Tibial artery (tissue), 4 donors: ENCODE measurements at regions not wholly inside any gene's neighbourhood (a gene's known extent, or its start where the extent isn't known, plus 50 kb on each side); places are given as distances from the start of the nearest gene placed in this dataset.

Experiments used
- DNase-seq, 2 donors: peaks; one replicate each; pipeline ENCODE4 v3.0.0-alpha.2; 2019
- H3K27ac ChIP-seq, 2 donors: fragments of 200-600 bp; sonication (generic) in 1 of 2; 1 replicate in 1 of 2; 2 replicates in 1 of 2; pipeline ENCODE4 v1.5.1; 2018 to 2019; ENCODE audit warnings: mild to moderate bottlenecking in 1 of 2
- H3K27me3 ChIP-seq, 2 donors: fragments of 200-600 bp; sonication (generic) in 1 of 2; one replicate each; pipeline versions ENCODE4 v1.5.1 to v1.6.0; 2016 to 2019
- H3K36me3 ChIP-seq, 3 donors: fragments of 200-600 bp; sonication (generic) in 2 of 3; one replicate each; pipeline ENCODE4 v1.5.1; 2016 to 2019; ENCODE audit warnings: mild to moderate bottlenecking in 2 of 3
- H3K4me1 ChIP-seq, 4 donors: fragments of 200-600 bp; sonication (generic) in 2 of 4; 1 replicate in 3 of 4; 2 replicates in 1 of 4; pipeline ENCODE4 v1.5.1; 2016 to 2019
- H3K4me3 ChIP-seq, 2 donors: fragments of 200-600 bp; sonication (generic) in 1 of 2; 1 replicate in 1 of 2; 2 replicates in 1 of 2; pipeline ENCODE4 v1.5.1; 2018 to 2019; ENCODE audit warnings: mild to moderate bottlenecking in 2 of 2
- H3K9me3 ChIP-seq, 3 donors: fragments of 200-600 bp; sonication (generic) in 1 of 3; one replicate each; pipeline ENCODE4 v1.5.1; 2016 to 2019
- CTCF ChIP-seq, 2 experiments: fragments of 200-600 bp in 1 of 2; fragments of 450-650 bp in 1 of 2; IDR thresholded peaks; one replicate each; pipeline ENCODE4 v1.5.1; 2017 to 2019; ENCODE audit warnings: antibody characterized with exemption in 2 of 2, mild to moderate bottlenecking in 1 of 2, moderate library complexity in 1 of 2
- intact Hi-C: fragments of 100-400 bp; cut with DNase I; formaldehyde crosslinking; loops from one replicate; pipeline ENCODE4 v1.15.0; 2023; ENCODE audit warnings: low total_unique reads

GRCh38 chr11:10629411-10630002 lies 61.0 kb upstream of the LYVE1 start:
- peaks cover 0 to 49% (median 32%) of the 10 kb centered on the region in 4 donors for H3K4me1 ChIP-seq
- intact Hi-C loops = no loop called here
- peaks cover 59 to 71% (median 60%) of the 10 kb centered on the region in 3 donors for H3K36me3 ChIP-seq
- H3K27ac ChIP-seq = peak overlapping the region; percentile 89
- no peak for TF ChIP-seq CTCF (IDR thresholded peaks at IDR 0.05)
- no peak overlapping the region for H3K4me3 ChIP-seq
- no peaks in the 10 kb centered on the region for H3K27me3 ChIP-seq
- no peaks in the 10 kb centered on the region for H3K9me3 ChIP-seq
- no peak for DNase-seq

- H3K27ac ChIP-seq = peak overlapping the region; percentile 89
Measured at GRCh38 chr11:10628508-10629236, 60.2 kb upstream of the LYVE1 start.

GRCh38 chr11:10627816-10628215 lies 59.4 kb upstream of the LYVE1 start:
- Histone ChIP-seq H3K27me3 (no peaks in the 10 kb centered on the region), H3K9me3 (no peaks in the 10 kb centered on the region), H3K4me3 (no peak overlapping the region), H3K27ac (peak overlapping the region; percentile 89), H3K4me1 (peaks cover 0 to 66% (median 48%) of the 10 kb centered on the region in 4 donors), H3K36me3 (peaks cover 60 to 69% (median 67%) of the 10 kb centered on the region in 3 donors)
- intact Hi-C loops = no loop called here
- TF ChIP-seq CTCF (IDR thresholded peaks at IDR 0.05) = no peak
- DNase-seq = no peak

More at GRCh38 chr11:10628508-10629236, 60.2 kb upstream of the LYVE1 start:
- no peak for TF ChIP-seq CTCF (IDR thresholded peaks at IDR 0.05)
- no peaks in the 10 kb centered on the region for H3K27me3 ChIP-seq
- peaks cover 0 to 58% (median 40%) of the 10 kb centered on the region in 4 donors for H3K4me1 ChIP-seq
- peaks cover 56 to 68% (median 64%) of the 10 kb centered on the region in 3 donors for H3K36me3 ChIP-seq
- intact Hi-C loops = no loop called here
- no peaks in the 10 kb centered on the region for H3K9me3 ChIP-seq
- no peak for DNase-seq
- H3K4me3 ChIP-seq = no peak overlapping the region

- Histone ChIP-seq H3K4me3 (no peak overlapping the region), H3K27me3 (no peaks in the 10 kb centered on the region), H3K27ac (peak overlapping the region; percentile 89), H3K4me1 (peaks cover 0 to 67% (median 48%) of the 10 kb centered on the region in 4 donors), H3K9me3 (no peaks in the 10 kb centered on the region), H3K36me3 (peaks cover 64 to 75% (median 68%) of the 10 kb centered on the region in 3 donors)
- intact Hi-C loops = no loop called here
- no peak for DNase-seq
- no peak for TF ChIP-seq CTCF (IDR thresholded peaks at IDR 0.05)
Measured at GRCh38 chr11:10627291-10627690, 58.8 kb upstream of the LYVE1 start.

GRCh38 chr11:10625982-10626311 lies 57.5 kb upstream of the LYVE1 start:
- no peaks in the 10 kb centered on the region for H3K9me3 ChIP-seq
- H3K4me1 ChIP-seq = peaks cover 0 to 67% (median 48%) of the 10 kb centered on the region in 4 donors
- H3K27ac ChIP-seq = peak overlapping the region; percentile 89
- intact Hi-C loops = no loop called here
- DNase-seq = peak in 1 of 2 donors; percentile 88
- peaks cover 59 to 74% (median 62%) of the 10 kb centered on the region in 3 donors for H3K36me3 ChIP-seq
- no peak for TF ChIP-seq CTCF (IDR thresholded peaks at IDR 0.05)
- H3K27me3 ChIP-seq = no peaks in the 10 kb centered on the region
- H3K4me3 ChIP-seq = no peak overlapping the region
